Sigmoid colon (tissue), 6 donors: ENCODE measurements at regions not wholly inside any gene's neighbourhood (a gene's known extent, or its start where the extent isn't known, plus 50 kb on each side); places are given as distances from the start of the nearest gene placed in this dataset.
"Not testable (repeated sequence)": the region's sequence is repeated elsewhere in the genome, so short reads cannot be mapped to it uniquely, and the experiment has no call there.

ENCODE experiments used
- DNase-seq: peaks from one replicate; pipeline ENCODE4 v3.0.0-alpha.2; 2019
- H3K27ac ChIP-seq, 4 donors: fragments of 200-600 bp; sonication (generic); one replicate each; pipeline ENCODE4 v1.5.1; 2016 to 2019; ENCODE audit warnings: mild to moderate bottlenecking in 1 of 4
- H3K27me3 ChIP-seq, 3 donors: fragments of 200-600 bp; sonication (generic); one replicate each; pipeline ENCODE4 v1.5.1; 2019; ENCODE audit warnings: mild to moderate bottlenecking in 1 of 3
- H3K36me3 ChIP-seq, 4 donors: fragments of 200-600 bp; sonication (generic); one replicate each; pipeline ENCODE4 v1.5.1; 2016 to 2019
- H3K4me1 ChIP-seq, 4 donors: fragments of 200-600 bp; sonication (generic); one replicate each; pipeline ENCODE4 v1.5.1; 2017 to 2019
- H3K4me3 ChIP-seq, 4 donors: fragments of 200-600 bp; sonication (generic); one replicate each; pipeline ENCODE4 v1.5.1; 2017 to 2019; ENCODE audit warnings: mild to moderate bottlenecking in 2 of 4, moderate library complexity in 1 of 4
- H3K9me3 ChIP-seq, 4 donors: fragments of 200-600 bp in 3 of 4; sonication (generic) in 3 of 4; one replicate each; pipeline versions ENCODE4 v1.5.1 to v1.6.1; 2013 to 2019
- EP300 ChIP-seq, 4 donors: sonication (generic); formaldehyde crosslinking; IDR thresholded peaks; one replicate each; pipeline ENCODE4 v1.6.1; 2017; ENCODE audit warnings: antibody characterized with exemption in 4 of 4
- POLR2A ChIP-seq, 2 donors: fragments of 450-650 bp; IDR thresholded peaks; one replicate each; pipeline ENCODE4 v1.6.1; 2016; ENCODE audit warnings: antibody characterized with exemption in 2 of 2, mild to moderate bottlenecking in 2 of 2, moderate library complexity in 2 of 2
- POLR2AphosphoS5 ChIP-seq, 4 donors: sonication (generic); formaldehyde crosslinking; IDR thresholded peaks; one replicate each; pipeline ENCODE4 v1.6.1; 2017; ENCODE audit warnings: antibody characterized with exemption in 4 of 4
- WGBS, 2 donors: extraction: QIAGEN DNeasy Blood & Tissue Kit; methylation state at CpG; one replicate each; pipeline ENCODE4 v1.1.7; 2013; 5-methylcytosine and 5-hydroxymethylcytosine counted together
- intact Hi-C: fragments of 100-400 bp; cut with DNase I; formaldehyde crosslinking; loops from one replicate; pipeline ENCODE4 v1.15.1; 2023
- TF ChIP-seq, protein P1 (sequence below), 4 experiments: fragments of 450-650 bp in 3 of 4; fragments of 200-600 bp in 1 of 4; IDR thresholded peaks; one replicate each; pipeline ENCODE4 v1.5.1; 2016 to 2019; ENCODE audit warnings: antibody characterized with exemption in 4 of 4, mild to moderate bottlenecking in 3 of 4, moderate library complexity in 2 of 4
- donor health status: healthy with polysubstance abuse.
- donor health status: healthy.

DNA sequence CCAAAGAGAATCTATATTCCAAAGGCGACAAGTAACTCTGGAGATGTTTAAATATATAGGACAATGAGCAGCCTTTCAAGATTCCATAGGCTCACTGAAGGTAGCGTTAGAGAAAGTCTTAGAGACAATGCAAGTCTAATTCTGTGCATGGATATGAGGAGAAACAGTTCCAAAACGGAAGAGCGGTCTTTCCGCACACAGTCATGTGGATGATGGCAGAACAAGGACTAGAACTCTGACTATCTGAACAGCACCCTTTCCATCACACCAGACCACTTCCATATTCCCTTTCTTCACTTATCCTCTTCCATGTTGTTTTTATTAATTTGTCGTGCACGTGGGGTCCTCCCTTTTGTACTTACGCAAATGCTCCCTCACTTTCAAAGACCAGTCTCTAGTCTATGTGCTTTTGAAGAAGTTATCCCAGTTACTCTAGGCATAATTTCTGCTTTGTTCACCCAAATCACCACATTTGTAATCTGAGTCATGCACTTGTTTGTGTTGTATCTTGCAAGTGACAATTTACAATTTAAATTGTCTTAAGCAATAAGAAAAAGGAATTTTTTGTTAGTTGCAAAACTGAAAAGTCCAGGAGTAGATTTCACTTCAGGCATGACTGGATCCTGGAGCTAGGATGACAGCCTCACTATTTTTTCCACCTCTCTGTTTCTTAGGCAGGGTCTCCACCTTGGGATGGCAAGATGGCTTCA, 116.0 kb upstream of the ADRA1B start:
- H3K27ac ChIP-seq, result no peak overlapping the region
- no peaks in the 10 kb centered on the region for H3K36me3 ChIP-seq
- intact Hi-C loops, result no loop called here
- H3K9me3 ChIP-seq, result no peaks in the 10 kb centered on the region
- no peak overlapping the region for H3K4me3 ChIP-seq
- H3K27me3 ChIP-seq, result no peaks in the 10 kb centered on the region
- TF ChIP-seq POLR2A (IDR thresholded peaks at IDR 0.05) (no peak), EP300 (IDR thresholded peaks at IDR 0.05) (no peak), POLR2AphosphoS5 (IDR thresholded peaks at IDR 0.05) (no peak)
- TF ChIP-seq, protein P1, sequence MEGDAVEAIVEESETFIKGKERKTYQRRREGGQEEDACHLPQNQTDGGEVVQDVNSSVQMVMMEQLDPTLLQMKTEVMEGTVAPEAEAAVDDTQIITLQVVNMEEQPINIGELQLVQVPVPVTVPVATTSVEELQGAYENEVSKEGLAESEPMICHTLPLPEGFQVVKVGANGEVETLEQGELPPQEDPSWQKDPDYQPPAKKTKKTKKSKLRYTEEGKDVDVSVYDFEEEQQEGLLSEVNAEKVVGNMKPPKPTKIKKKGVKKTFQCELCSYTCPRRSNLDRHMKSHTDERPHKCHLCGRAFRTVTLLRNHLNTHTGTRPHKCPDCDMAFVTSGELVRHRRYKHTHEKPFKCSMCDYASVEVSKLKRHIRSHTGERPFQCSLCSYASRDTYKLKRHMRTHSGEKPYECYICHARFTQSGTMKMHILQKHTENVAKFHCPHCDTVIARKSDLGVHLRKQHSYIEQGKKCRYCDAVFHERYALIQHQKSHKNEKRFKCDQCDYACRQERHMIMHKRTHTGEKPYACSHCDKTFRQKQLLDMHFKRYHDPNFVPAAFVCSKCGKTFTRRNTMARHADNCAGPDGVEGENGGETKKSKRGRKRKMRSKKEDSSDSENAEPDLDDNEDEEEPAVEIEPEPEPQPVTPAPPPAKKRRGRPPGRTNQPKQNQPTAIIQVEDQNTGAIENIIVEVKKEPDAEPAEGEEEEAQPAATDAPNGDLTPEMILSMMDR (IDR thresholded peaks at IDR 0.05), result no peak
- no peak for DNase-seq
- H3K4me1 ChIP-seq, result no peaks in the 10 kb centered on the region
- 90 to 93% methylated on average over 8 of the region's 8 CpGs for WGBS, 2 donors

DNA sequence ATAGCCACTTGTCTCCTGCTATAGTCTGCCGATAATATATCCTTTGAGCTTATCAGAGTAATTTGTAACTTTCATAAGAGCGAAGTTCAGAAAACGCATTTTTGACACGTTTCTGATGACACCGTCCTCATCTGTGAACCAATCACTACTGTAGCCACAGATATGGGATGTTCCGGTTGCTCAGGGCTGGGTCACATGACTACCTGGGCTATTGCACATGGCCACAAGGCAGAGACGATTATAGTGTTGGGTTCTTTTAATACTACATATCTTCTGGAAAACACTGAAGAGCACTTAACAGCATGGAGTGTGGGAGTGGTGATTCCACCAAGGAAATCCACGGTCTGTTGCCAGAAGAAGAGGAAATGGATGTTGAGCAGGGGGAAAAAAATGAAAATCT, 115.0 kb upstream of the ADRA1B start:
- Histone ChIP-seq H3K36me3 (no peaks in the 10 kb centered on the region), H3K4me1 (no peaks in the 10 kb centered on the region), H3K9me3 (no peaks in the 10 kb centered on the region), H3K27me3 (no peaks in the 10 kb centered on the region), H3K27ac (no peak overlapping the region), H3K4me3 (no peak overlapping the region)
- WGBS, 2 donors, result 76 to 88% methylated on average over 8 of the region's 8 CpGs
- no peak for TF ChIP-seq EP300 (IDR thresholded peaks at IDR 0.05)
- TF ChIP-seq POLR2AphosphoS5 (IDR thresholded peaks at IDR 0.05), result no peak
- TF ChIP-seq, protein P1 (IDR thresholded peaks at IDR 0.05), result no peak
- TF ChIP-seq POLR2A (IDR thresholded peaks at IDR 0.05), result no peak
- intact Hi-C loops, result no loop called here
- no peak for DNase-seq

DNA sequence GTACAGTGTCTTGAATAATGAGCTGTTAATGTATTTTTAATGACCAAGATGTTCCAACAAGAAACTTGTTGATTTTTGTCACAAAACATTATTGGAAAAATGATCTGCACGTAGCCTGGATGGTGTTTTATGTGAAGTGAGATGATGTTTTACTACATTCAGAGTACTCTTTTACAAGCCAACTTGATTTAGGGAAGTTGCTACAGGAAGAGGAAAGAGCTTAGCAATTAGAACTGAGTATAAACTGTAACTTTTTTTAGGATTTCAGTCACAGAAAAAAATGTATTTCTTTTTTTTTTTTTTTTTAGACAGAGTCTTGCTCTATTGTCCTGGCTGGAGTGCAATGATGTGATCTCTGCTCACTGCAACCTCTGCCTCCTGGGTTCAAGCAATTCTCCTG, 113.6 kb upstream of the ADRA1B start:
- no peak for DNase-seq
- intact Hi-C loops, result no loop called here
- no peaks in the 10 kb centered on the region for H3K9me3 ChIP-seq
- H3K36me3 ChIP-seq, result no peaks in the 10 kb centered on the region
- H3K27ac ChIP-seq, result no peak overlapping the region
- H3K4me1 ChIP-seq, result no peaks in the 10 kb centered on the region
- H3K4me3 ChIP-seq, result no peak overlapping the region
- no peaks in the 10 kb centered on the region for H3K27me3 ChIP-seq
- 26 to 31% methylated on average over 1 of the region's 1 CpG for WGBS, 2 donors
- TF ChIP-seq POLR2A (IDR thresholded peaks at IDR 0.05), result no peak
- TF ChIP-seq POLR2AphosphoS5 (IDR thresholded peaks at IDR 0.05), result no peak
- no peak for TF ChIP-seq EP300 (IDR thresholded peaks at IDR 0.05)
- TF ChIP-seq, protein P1 (IDR thresholded peaks at IDR 0.05), result no peak

DNA sequence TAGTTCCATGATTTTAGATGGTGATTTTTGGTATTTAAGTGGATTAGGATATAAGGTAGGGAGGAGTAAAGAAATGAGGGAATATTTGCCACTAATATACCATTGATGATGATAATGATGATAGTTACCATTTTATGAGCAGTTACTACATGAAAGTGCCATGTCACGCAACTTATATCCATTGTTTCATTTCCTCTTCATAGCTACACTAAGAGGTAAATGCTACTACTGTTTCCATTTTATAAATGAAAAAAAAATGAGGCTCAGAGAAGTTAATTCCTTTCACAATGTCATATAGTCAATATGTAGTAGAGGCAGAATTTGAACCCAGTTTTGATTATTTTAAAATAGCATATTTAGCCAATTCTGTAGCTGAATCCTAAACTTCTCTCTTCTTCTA, 112.2 kb upstream of the ADRA1B start:
- no peak for DNase-seq
- intact Hi-C loops, result no loop called here
- Histone ChIP-seq H3K9me3 (peaks cover 0 to 1% (median 0%) of the 10 kb centered on the region in 4 donors), H3K27me3 (no peaks in the 10 kb centered on the region), H3K36me3 (no peaks in the 10 kb centered on the region), H3K27ac (no peak overlapping the region), H3K4me3 (no peak overlapping the region), H3K4me1 (no peaks in the 10 kb centered on the region)
- TF ChIP-seq POLR2AphosphoS5 (IDR thresholded peaks at IDR 0.05) (no peak), POLR2A (IDR thresholded peaks at IDR 0.05) (no peak), EP300 (IDR thresholded peaks at IDR 0.05) (no peak)
- TF ChIP-seq, protein P1 (IDR thresholded peaks at IDR 0.05), result no peak
- WGBS, 2 donors, result 85 to 90% methylated on average over 1 of the region's 1 CpG

DNA sequence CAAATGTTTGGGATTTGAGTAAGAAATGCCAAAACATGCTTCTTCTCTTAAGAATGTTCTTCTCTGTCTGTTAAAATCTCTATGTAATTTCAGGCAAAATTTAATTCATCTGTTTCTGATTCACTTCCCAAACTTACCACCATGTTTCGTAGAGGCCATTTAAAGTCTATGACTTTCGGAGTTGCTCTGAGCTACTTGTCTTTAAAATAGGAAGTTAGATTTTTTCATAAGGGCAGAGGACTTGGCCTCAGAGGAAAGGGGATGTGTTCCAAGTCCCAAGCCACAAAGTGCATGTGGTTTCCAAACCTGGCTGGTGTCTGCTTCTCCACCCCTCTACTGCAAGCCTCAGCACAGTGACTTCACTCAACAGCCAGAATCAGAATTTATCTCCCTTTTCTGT, 111.3 kb upstream of the ADRA1B start:
- Histone ChIP-seq H3K36me3 (no peaks in the 10 kb centered on the region), H3K9me3 (peaks cover 0 to 1% (median 0%) of the 10 kb centered on the region in 4 donors), H3K4me1 (no peaks in the 10 kb centered on the region), H3K27ac (no peak overlapping the region), H3K4me3 (no peak overlapping the region), H3K27me3 (no peaks in the 10 kb centered on the region)
- DNase-seq, result peak; percentile 75
- intact Hi-C loops, result no loop called here
- TF ChIP-seq, protein P1 (IDR thresholded peaks at IDR 0.05), result no peak
- TF ChIP-seq POLR2AphosphoS5 (IDR thresholded peaks at IDR 0.05) (no peak), EP300 (IDR thresholded peaks at IDR 0.05) (no peak), POLR2A (IDR thresholded peaks at IDR 0.05) (no peak)
- 60 to 84% methylated on average over 2 of the region's 2 CpGs for WGBS, 2 donors

DNA sequence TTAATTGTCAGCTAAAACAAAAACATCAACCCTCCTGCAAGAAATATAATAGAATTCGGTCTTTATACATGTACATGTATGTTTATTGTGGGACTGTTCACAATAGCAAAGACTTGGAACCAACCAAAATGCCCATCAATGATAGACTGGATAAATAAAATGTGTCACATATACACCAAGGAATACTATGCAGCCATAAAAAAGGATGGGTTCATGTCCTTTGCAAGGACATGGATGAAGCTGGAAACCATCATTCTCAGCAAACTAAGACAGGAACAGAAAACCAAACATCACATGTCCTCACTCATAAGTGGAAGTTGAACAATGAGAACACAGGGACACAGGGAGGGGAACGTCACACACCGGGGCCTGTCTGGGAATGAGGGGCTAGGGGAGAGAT, 109.1 kb upstream of the ADRA1B start:
- intact Hi-C loops, H3K36me3 ChIP-seq, H3K4me1 ChIP-seq, H3K4me3 ChIP-seq, H3K27ac ChIP-seq, H3K27me3 ChIP-seq, DNase-seq, H3K9me3 ChIP-seq: not testable (repeated sequence)
- WGBS, 2 donors, result 89 to 92% methylated on average over 3 of the region's 3 CpGs
